ENCODE measurements at regions not wholly inside any gene's neighbourhood (a gene's known extent, or its start where the extent isn't known, plus 50 kb on each side); places are given as distances from the start of the nearest gene placed in this dataset.
"Not testable (repeated sequence)": the region's sequence is repeated elsewhere in the genome, so short reads cannot be mapped to it uniquely, and the experiment has no call there.

DNA sequence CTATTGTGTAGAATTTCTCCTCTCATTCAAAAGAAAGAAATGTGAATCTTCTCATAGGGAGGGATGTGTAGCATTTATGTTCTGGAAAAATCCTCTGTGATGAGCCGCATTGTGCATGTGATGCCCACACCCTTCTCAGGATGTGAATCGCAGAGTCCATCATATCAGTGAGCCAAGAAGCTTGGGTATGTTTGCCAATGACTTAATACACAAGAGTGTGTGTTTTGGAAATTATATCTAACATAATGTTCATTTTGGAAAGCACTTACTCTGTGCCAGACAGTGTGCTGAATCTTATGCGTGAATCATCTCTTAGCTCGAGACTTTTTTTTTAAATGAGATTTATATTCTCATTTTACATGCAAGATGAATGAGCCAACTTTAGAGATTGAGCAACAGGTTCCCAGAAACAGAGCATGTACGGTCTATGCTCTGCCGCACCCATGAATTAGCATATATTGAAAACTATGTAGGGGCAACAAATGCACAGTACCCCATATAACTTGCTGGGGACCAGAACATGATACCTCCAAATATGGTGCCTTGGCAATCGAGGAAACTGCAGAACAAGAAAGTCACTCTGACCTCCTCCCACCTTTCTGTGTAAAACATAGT, 418.4 kb upstream of the SPATA31A3 start:
- intact Hi-C loops (cut with DNase I; ENCODE audit: low total_unique reads); H3K27me3 ChIP-seq; H3K36me3 ChIP-seq; H3K4me1 ChIP-seq; H3K27ac ChIP-seq; DNase-seq; H3K4me3 ChIP-seq; H3K9me3 ChIP-seq: not testable (repeated sequence)

DNA sequence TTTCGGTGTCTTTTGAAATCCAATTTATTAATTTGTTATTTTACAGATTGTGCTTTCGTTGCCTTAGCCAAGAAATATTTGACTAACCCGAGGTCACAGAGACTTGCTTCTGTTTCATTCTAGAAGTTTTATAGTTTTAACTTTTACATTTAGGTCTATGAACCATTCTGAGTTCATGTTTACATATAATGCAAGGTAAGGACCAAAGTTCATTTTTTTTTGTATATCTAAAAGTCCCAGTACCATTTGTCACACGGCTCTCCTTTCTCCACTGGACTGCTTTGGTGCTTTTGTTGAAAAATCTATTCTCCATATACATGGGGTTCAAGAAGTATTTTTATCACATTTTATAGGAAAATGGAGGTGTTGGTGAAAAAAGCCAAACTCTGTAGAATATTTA, 411.4 kb upstream of the SPATA31A3 start:
- H3K4me3 ChIP-seq; H3K27me3 ChIP-seq; H3K4me1 ChIP-seq; H3K36me3 ChIP-seq; H3K9me3 ChIP-seq; DNase-seq; H3K27ac ChIP-seq; intact Hi-C loops (cut with DNase I; ENCODE audit: low total_unique reads): not testable (repeated sequence)

DNA sequence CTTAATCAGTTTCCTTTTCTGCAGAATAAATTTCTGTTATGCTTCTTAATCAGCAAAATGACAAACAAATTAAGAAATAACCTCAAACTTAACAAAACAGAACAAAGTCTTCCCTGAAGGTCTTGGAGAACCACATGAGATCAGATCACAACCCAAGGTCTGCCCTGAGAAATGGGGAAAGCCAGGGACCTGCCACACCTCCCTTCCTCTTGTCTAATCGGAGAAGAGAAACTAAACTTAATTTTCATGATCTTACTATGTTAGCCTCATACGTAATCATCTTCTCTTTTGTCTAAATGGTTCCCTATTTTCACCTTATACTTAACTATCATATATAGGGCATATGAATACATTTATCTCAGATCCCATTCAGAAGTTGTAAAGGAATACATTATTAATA, 405.4 kb upstream of the SPATA31A3 start:
- DNase-seq; H3K27ac ChIP-seq; H3K4me1 ChIP-seq; H3K36me3 ChIP-seq; H3K9me3 ChIP-seq; H3K27me3 ChIP-seq; intact Hi-C loops (cut with DNase I; ENCODE audit: low total_unique reads); H3K4me3 ChIP-seq: not testable (repeated sequence)

DNA sequence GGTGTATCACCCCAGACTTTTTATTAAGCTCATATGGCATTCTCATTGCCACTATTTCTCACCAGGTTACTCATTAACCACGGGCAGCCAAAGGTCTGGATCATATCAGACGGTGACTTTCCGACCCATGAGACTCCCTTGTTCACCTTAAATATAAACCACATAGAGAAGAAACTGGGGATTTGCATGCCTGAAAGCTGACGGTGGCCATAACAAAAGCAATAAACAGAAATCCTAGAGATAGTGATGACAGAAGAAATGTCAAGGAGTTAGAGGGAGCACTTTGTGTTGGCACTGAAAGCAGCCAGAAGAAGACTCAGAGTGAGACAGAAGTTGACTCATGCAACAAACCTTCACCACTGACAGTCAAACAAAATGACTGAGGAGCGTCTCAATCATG, 402.4 kb upstream of the SPATA31A3 start:
- H3K4me1 ChIP-seq; intact Hi-C loops (cut with DNase I; ENCODE audit: low total_unique reads); H3K9me3 ChIP-seq; DNase-seq; H3K36me3 ChIP-seq; H3K27ac ChIP-seq; H3K4me3 ChIP-seq; H3K27me3 ChIP-seq: not testable (repeated sequence)

DNA sequence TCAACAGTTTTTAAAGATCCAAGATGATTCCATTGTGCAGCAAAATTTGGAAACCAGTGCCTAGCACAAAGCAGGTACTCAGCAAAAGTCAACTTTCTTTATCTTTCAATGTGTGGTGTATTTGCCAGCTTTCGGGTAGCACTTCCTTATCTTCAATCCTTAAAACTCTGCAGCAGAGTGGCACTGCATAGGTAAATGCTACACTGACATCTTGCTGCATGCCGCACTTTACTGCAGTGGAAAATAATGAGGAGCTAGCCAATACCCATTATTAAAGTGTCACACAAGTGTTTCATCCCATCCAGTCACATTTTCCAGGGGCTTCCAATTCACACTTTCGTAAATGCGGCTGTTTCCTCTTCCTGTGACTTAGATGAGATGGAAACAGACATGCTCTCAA, 401.7 kb upstream of the SPATA31A3 start:
- DNase-seq; H3K27me3 ChIP-seq; H3K9me3 ChIP-seq; H3K27ac ChIP-seq; H3K36me3 ChIP-seq; intact Hi-C loops (cut with DNase I; ENCODE audit: low total_unique reads); H3K4me1 ChIP-seq; H3K4me3 ChIP-seq: not testable (repeated sequence)

DNA sequence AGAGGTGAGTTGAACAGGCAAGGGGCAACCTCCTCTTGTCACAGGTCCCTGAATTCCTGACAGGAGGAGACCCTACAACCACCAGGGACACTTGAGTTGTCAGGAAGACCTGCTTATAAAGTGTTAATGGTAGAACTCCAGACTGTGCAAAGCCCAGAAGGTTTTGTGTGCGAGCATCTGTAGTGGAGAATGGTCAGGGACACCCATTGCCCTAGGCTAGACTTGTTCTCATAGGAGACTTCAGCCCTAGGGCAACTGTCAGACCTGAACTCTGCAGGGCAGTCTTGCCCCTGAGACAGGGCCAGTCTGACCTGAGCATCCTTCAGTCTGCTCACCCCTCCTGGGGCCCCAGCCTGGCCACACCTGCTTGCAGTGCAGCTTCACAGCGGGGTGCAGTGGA, 377.3 kb upstream of the SPATA31A3 start:
- intact Hi-C loops (cut with DNase I; ENCODE audit: low total_unique reads); H3K9me3 ChIP-seq; H3K36me3 ChIP-seq: not testable (repeated sequence)

DNA sequence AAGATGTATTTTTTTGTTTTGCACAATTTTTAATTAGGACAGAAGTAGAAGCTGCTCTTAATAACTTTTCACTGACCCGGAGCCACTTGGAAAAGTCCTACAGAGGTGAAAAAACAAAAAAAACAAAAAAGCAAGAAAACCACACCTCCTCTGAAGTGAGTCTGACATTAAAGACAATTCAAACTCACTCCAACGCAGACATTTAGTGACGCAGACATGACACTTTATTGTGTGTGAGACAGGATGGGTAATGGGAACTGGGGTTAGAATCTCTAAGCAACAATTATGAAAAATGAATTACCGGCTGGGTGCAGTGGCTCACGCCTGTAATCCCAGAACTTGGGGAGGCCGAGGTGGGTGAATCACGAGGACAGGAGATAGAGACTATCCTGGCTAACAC, 370.0 kb upstream of the SPATA31A3 start:
- H3K4me3 ChIP-seq; intact Hi-C loops (cut with DNase I; ENCODE audit: low total_unique reads); H3K4me1 ChIP-seq; DNase-seq; H3K27me3 ChIP-seq; H3K27ac ChIP-seq; H3K9me3 ChIP-seq; H3K36me3 ChIP-seq: not testable (repeated sequence)

More for the DNA sequence above, 377.3 kb upstream of the SPATA31A3 start:
- H3K4me1 ChIP-seq, H3K4me3 ChIP-seq, H3K27ac ChIP-seq, DNase-seq, H3K27me3 ChIP-seq: not testable (repeated sequence)

DNA sequence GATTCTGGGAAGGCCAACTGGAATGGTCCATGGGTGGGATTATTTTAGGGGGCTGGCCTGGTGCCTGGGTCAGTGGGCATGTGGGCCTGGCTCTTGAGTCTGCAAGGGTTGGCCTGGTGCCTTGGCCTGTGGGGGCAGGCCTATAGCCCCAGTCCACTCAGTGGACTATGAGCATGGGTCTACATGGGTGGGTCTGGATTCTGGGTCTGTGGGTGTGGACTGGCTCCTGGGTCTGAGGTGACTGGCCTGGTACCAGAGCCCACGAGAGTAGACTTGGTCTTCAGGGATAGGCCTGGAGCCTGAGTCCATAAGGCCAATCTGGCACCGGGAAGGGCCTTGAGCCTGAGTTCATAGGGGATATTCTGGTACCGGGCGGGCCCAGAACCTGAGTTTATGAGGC, 361.6 kb upstream of the SPATA31A3 start:
- H3K36me3 ChIP-seq; H3K27me3 ChIP-seq; H3K4me3 ChIP-seq; H3K27ac ChIP-seq; intact Hi-C loops (cut with DNase I; ENCODE audit: low total_unique reads); H3K4me1 ChIP-seq; DNase-seq; H3K9me3 ChIP-seq: not testable (repeated sequence)

DNA sequence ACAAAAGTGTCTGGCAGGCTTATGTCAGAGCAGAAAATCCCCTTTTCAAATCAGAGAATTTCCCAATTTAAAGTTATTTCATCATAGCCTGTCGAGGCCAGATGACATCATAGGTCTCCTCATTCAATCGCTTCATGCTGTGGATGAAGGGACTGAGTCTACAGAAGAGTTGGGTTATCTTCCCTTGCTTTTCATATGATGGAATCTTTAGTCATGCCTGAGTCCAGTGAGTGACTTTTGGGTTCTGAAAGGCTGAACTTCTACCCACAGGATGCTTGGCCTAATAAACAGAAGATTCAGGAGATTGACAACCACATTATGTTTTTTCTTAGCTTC, 357.0 kb upstream of the SPATA31A3 start:
- DNase-seq; H3K27me3 ChIP-seq; H3K4me3 ChIP-seq; H3K9me3 ChIP-seq; H3K36me3 ChIP-seq; H3K4me1 ChIP-seq; intact Hi-C loops (cut with DNase I; ENCODE audit: low total_unique reads); H3K27ac ChIP-seq: not testable (repeated sequence)

DNA sequence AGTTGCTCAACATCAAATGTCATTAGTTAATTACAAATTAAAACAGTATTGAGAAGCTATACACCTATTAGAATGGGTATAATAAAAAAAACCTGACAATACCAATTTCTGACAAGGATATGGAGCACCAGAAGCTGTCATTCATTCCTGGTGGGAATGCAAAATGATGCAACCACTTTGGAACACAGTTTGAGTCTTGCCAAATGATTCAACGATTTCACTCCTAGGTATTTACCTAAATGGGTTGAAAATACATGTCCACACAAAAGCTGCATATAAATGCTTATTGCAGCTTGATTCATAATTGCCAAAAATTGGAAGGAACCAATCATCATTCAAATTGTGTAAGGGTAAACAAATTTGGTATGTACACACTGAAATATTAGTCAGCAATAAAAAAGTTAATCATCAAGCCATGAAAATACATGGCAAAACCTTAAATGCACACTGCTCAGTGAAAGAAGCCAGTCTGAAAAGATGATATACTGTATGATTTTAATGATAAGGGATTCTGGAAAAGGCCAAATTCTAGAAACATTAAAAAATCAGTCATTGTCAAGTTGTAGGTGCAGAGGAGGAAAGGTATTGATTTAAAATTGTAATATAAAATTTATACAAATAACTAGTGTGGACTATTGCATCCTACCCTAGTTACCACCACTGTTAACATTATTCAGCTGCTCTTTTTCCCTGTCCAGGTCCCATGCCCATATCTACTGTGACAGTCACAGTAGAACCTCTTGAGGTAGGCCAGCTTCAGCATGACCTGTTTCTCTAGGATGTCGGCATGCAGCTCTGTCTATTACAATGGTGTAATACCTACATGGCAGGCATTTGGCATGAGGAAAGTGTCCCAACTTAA, 356.4 kb upstream of the SPATA31A3 start:
- H3K4me1 ChIP-seq; intact Hi-C loops (cut with DNase I; ENCODE audit: low total_unique reads); H3K4me3 ChIP-seq; H3K36me3 ChIP-seq; H3K27ac ChIP-seq; H3K27me3 ChIP-seq; H3K9me3 ChIP-seq; DNase-seq: not testable (repeated sequence)

DNA sequence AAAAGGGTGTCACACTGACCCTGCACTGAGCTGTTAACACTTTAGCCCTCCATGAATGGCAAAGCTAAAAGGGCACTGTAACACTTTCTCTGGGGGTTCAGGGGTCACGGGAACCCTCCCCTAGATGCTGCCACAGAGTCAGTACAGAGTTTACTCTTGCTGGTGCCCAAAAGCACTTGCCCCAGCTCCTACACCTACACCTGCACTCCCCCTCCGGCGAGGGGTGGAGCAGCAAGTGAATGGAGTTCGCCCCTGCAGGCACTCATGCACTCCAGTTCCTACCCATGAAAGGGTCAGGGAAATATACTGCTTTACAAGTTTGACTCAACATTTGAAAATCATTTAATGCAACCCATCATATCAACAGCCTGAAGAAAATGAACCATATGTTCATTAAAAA, 355.7 kb upstream of the SPATA31A3 start:
- intact Hi-C loops (cut with DNase I; ENCODE audit: low total_unique reads); DNase-seq; H3K4me1 ChIP-seq; H3K27ac ChIP-seq; H3K36me3 ChIP-seq; H3K9me3 ChIP-seq; H3K27me3 ChIP-seq; H3K4me3 ChIP-seq: not testable (repeated sequence)

DNA sequence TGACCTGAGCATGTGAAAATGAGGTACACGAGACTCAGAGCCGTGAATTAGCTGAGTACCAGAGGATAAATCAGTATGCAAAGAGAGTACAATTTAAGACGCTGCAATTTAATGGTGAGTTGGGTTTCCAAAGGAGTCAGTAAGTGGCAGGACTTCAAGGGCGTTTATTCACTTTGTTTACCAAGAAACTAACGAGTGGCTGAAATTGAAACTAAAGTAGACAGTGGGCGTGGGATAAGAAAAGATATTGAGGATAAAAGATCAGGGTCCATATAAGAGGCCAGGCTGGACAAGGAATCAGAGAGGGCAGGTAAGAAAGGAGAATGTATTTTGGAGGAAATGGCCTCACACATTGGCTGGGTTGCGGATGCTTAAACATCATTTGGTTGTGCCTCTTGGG, 346.9 kb upstream of the SPATA31A3 start:
- H3K27me3 ChIP-seq; H3K4me3 ChIP-seq; intact Hi-C loops (cut with DNase I; ENCODE audit: low total_unique reads); H3K27ac ChIP-seq; H3K4me1 ChIP-seq; H3K36me3 ChIP-seq; DNase-seq; H3K9me3 ChIP-seq: not testable (repeated sequence)

DNA sequence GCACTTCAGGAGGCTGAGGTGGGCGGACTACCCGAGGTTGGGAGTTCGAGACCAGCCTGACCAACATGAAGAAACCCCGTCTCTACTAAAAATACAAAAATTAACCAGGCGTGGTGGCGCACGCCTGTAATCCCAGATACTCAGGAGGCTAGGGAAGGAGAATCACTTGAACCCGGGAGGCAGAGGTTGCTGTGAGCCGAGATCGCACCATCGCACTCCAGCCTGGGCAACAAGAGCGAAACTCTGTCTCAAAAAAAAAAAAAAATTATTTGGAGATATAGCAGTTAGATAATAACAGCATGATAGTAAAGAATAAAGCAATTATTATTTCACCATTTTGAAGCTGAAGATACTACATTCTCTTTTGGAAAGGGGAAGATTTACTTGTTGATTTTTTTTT, 345.9 kb upstream of the SPATA31A3 start:
- H3K27me3 ChIP-seq; H3K9me3 ChIP-seq; DNase-seq; H3K4me1 ChIP-seq; H3K4me3 ChIP-seq; intact Hi-C loops (cut with DNase I; ENCODE audit: low total_unique reads); H3K36me3 ChIP-seq; H3K27ac ChIP-seq: not testable (repeated sequence)

All from uterus (tissue), 3 donors.